Keratinocyte (primary cell): ENCODE measurements at regions not wholly inside any gene's neighbourhood (a gene's known extent, or its start where the extent isn't known, plus 50 kb on each side); places are given as distances from the start of the nearest gene placed in this dataset.
"Not testable (repeated sequence)": the region's sequence is repeated elsewhere in the genome, so short reads cannot be mapped to it uniquely, and the experiment has no call there.

Source experiments
- CTCF ChIP-seq, 3 experiments: IDR thresholded peaks in 1 of 3; conservative IDR thresholded peaks in 1 of 3; optimal IDR thresholded peaks in 1 of 3; 2 replicates in 2 of 3; 3 replicates in 1 of 3; pipeline versions ENCODE3 to v1.5.1; 2011; ENCODE audit warnings: low read length in 3 of 3, mild to moderate bottlenecking in 3 of 3, moderate library complexity in 2 of 3, control low read depth in 1 of 3, inconsistent platforms in 1 of 3; ENCODE audit not compliant: insufficient read depth in 2 of 3; ENCODE audit errors: extremely low read depth in 1 of 3
- EZH2 ChIP-seq: IDR thresholded peaks from one replicate; pipeline ENCODE4 v1.6.1; 2012; ENCODE audit warnings: inconsistent platforms, mild to moderate bottlenecking, low read length, moderate library complexity

- TF ChIP-seq CTCF (optimal IDR thresholded peaks at IDR 0.05 in 1 of 3, IDR thresholded peaks at IDR 0.05 in 1 of 3, conservative IDR thresholded peaks at IDR 0.05 in 1 of 3; ENCODE audit: extremely low read depth in 1 of 3, insufficient read depth in 2 of 3, low read length in 3 of 3); EZH2: not testable (repeated sequence)
Measured at GRCh38 chr2:176428944-176429469, 159.8 kb downstream of the MTX2 start.
